Panc1 (cell line): ENCODE measurements at regions not wholly inside any gene's neighbourhood (a gene's known extent, or its start where the extent isn't known, plus 50 kb on each side); places are given as distances from the start of the nearest gene placed in this dataset.

Source experiments
- SIN3A ChIP-seq: IDR thresholded peaks from 2 replicates; pipeline ENCODE4 v1.6.1; 2012; ENCODE audit warnings: low read depth, mild to moderate bottlenecking, low read length, moderate library complexity, borderline replicate concordance; ENCODE audit not compliant: insufficient read depth
- TF ChIP-seq, protein P1 (sequence below): fragments of 450-650 bp; IDR thresholded peaks from 2 replicates; pipeline ENCODE4 v1.5.1; 2017; ENCODE audit warnings: mild to moderate bottlenecking

DNA sequence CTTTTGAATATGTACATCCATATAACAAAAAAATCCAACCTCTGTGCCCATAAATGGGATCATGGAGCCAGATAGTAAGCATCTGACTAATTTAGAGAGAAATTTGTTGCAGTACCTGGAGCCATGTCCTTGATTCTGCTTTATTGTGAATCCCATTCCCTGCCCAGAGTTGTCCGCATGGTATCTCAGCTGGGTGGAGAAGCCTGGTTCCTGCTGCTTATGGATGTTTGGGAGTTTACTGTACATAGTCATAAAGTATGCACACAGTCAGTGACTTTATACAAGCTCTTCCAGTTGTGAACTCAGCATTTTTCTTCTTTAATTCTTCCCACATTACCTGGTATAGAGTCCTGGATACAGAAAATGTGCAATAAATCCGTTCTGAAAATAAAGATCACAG, 346.0 kb downstream of the FIGN start:
- TF ChIP-seq, protein P1, sequence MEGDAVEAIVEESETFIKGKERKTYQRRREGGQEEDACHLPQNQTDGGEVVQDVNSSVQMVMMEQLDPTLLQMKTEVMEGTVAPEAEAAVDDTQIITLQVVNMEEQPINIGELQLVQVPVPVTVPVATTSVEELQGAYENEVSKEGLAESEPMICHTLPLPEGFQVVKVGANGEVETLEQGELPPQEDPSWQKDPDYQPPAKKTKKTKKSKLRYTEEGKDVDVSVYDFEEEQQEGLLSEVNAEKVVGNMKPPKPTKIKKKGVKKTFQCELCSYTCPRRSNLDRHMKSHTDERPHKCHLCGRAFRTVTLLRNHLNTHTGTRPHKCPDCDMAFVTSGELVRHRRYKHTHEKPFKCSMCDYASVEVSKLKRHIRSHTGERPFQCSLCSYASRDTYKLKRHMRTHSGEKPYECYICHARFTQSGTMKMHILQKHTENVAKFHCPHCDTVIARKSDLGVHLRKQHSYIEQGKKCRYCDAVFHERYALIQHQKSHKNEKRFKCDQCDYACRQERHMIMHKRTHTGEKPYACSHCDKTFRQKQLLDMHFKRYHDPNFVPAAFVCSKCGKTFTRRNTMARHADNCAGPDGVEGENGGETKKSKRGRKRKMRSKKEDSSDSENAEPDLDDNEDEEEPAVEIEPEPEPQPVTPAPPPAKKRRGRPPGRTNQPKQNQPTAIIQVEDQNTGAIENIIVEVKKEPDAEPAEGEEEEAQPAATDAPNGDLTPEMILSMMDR: no peak
- no peak for TF ChIP-seq SIN3A
